Stomach (tissue), 8 donors: ENCODE measurements at regions not wholly inside any gene's neighbourhood (a gene's known extent, or its start where the extent isn't known, plus 50 kb on each side); places are given as distances from the start of the nearest gene placed in this dataset.
A peak's percentile ranks its signal among the peaks of the same experiment; 100 is the strongest.

Experiments
- DNase-seq, 2 donors: peaks; one replicate each; pipeline versions ENCODE4 v3.0.0 to v3.0.0-alpha.2; 2013 to 2019
- H3K27ac ChIP-seq, 5 donors: fragments of 200-600 bp in 4 of 5; sonication (generic) in 4 of 5; one replicate each; pipeline ENCODE4 v1.5.1; 2013 to 2019; ENCODE audit warnings: mild to moderate bottlenecking in 1 of 5, moderate library complexity in 1 of 5
- H3K27me3 ChIP-seq, 3 donors: fragments of 200-600 bp; sonication (generic); one replicate each; pipeline ENCODE4 v1.5.1; 2017 to 2019; ENCODE audit warnings: mixed run types in 1 of 3
- H3K36me3 ChIP-seq, 4 donors: fragments of 200-600 bp; sonication (generic); 1 replicate in 3 of 4; 2 replicates in 1 of 4; pipeline ENCODE4 v1.5.1; 2016 to 2019
- H3K4me1 ChIP-seq, 4 donors: fragments of 200-600 bp; sonication (generic); one replicate each; pipeline ENCODE4 v1.5.1; 2016 to 2019
- H3K4me3 ChIP-seq, 4 donors: fragments of 200-600 bp; sonication (generic) in 3 of 4; one replicate each; pipeline ENCODE4 v1.5.1; 2016 to 2019; ENCODE audit warnings: mild to moderate bottlenecking in 1 of 4
- H3K9me3 ChIP-seq, 4 donors: fragments of 200-600 bp; sonication (generic); one replicate each; pipeline ENCODE4 v1.5.1; 2016 to 2019
- CTCF ChIP-seq, 7 experiments: fragments of 450-650 bp in 4 of 7; fragments of 200-600 bp in 3 of 7; sonication (generic) in 3 of 7; IDR thresholded peaks; one replicate each; pipeline ENCODE4 v1.5.1; 2016 to 2019; ENCODE audit warnings: antibody characterized with exemption in 7 of 7, control low read depth in 2 of 7, mild to moderate bottlenecking in 1 of 7
- EP300 ChIP-seq: sonication (generic); formaldehyde crosslinking; IDR thresholded peaks from one replicate; pipeline ENCODE4 v1.6.1; 2017; ENCODE audit warnings: antibody characterized with exemption
- POLR2A ChIP-seq, 4 donors: fragments of 450-650 bp; IDR thresholded peaks; one replicate each; pipeline ENCODE4 v1.6.1; 2016; ENCODE audit warnings: antibody characterized with exemption in 4 of 4, control low read depth in 2 of 4, mild to moderate bottlenecking in 1 of 4, moderate library complexity in 1 of 4
- POLR2AphosphoS5 ChIP-seq, 3 donors: sonication (generic); formaldehyde crosslinking; IDR thresholded peaks; one replicate each; pipeline ENCODE4 v1.6.1; 2016; ENCODE audit warnings: antibody characterized with exemption in 3 of 3
- WGBS, 5 donors: extraction: QIAGEN DNeasy Blood & Tissue Kit in 3 of 5; methylation state at CpG; one replicate each; pipeline versions ENCODE4 v1.1.5 to v1.1.7; 2013 to 2018; 5-methylcytosine and 5-hydroxymethylcytosine counted together
- intact Hi-C: fragments of 100-400 bp; cut with DNase I; formaldehyde crosslinking; loops from one replicate; pipeline ENCODE4 v1.15.1; 2023; ENCODE audit warnings: low total_unique reads
- donor health status: healthy with polysubstance abuse.
- donor health status: Bipolar disorder and iron deficiency.
- donor health status: healthy.

GRCh38 chr12:91786499-91787272 lies 359.0 kb downstream of the BTG1 start:
- Histone ChIP-seq H3K4me3 (no peak overlapping the region), H3K27me3 (no peaks in the 10 kb centered on the region), H3K36me3 (no peaks in the 10 kb centered on the region), H3K4me1 (no peaks in the 10 kb centered on the region), H3K27ac (no peak overlapping the region), H3K9me3 (no peaks in the 10 kb centered on the region)
- intact Hi-C loops = no loop called here
- no peak for TF ChIP-seq CTCF (IDR thresholded peaks at IDR 0.05)
- TF ChIP-seq POLR2A (IDR thresholded peaks at IDR 0.05) = no peak
- 84 to 98% (median 94%) methylated on average over 2 of the region's 2 CpGs for WGBS, 5 donors
- no peak for DNase-seq

- Histone ChIP-seq H3K4me3 (no peak overlapping the region), H3K9me3 (no peaks in the 10 kb centered on the region), H3K36me3 (no peaks in the 10 kb centered on the region), H3K27me3 (no peaks in the 10 kb centered on the region), H3K27ac (no peak overlapping the region), H3K4me1 (no peaks in the 10 kb centered on the region)
- no peak for DNase-seq
- 53 to 70% (median 60%) methylated on average over 6 of the region's 6 CpGs for WGBS, 5 donors
- intact Hi-C loops = no loop called here
- no peak for TF ChIP-seq POLR2AphosphoS5 (IDR thresholded peaks at IDR 0.05)
These were observed 359.8 kb downstream of the BTG1 start for GRCh38 chr12:91785655-91786498.

- Histone ChIP-seq H3K4me1 (peaks cover 0 to 15% (median 11%) of the 10 kb centered on the region in 4 donors), H3K27me3 (no peaks in the 10 kb centered on the region), H3K9me3 (no peaks in the 10 kb centered on the region), H3K27ac (no peak overlapping the region), H3K4me3 (no peak overlapping the region), H3K36me3 (no peaks in the 10 kb centered on the region)
- WGBS, 5 donors = 89 to 96% (median 93%) methylated on average over 2 of the region's 2 CpGs
- intact Hi-C loops = no loop called here
- no peak for DNase-seq
- no peak for TF ChIP-seq POLR2A (IDR thresholded peaks at IDR 0.05)
- TF ChIP-seq POLR2AphosphoS5 (IDR thresholded peaks at IDR 0.05) = no peak
- TF ChIP-seq EP300 = no peak
- no peak for TF ChIP-seq CTCF (IDR thresholded peaks at IDR 0.05)
These were observed 364.5 kb downstream of the BTG1 start for GRCh38 chr12:91781114-91781513.

GRCh38 chr12:91778938-91779400 lies 366.7 kb downstream of the BTG1 start:
- H3K4me1 ChIP-seq = peaks cover 0 to 25% (median 15%) of the 10 kb centered on the region in 4 donors
- H3K4me3 ChIP-seq = no peak overlapping the region
- intact Hi-C loops = no loop called here
- H3K27me3 ChIP-seq = no peaks in the 10 kb centered on the region
- H3K9me3 ChIP-seq = no peaks in the 10 kb centered on the region
- peak in 2 of 3 donors; percentile 14 to 52 for TF ChIP-seq POLR2AphosphoS5 (IDR thresholded peaks at IDR 0.05)
- TF ChIP-seq CTCF (IDR thresholded peaks at IDR 0.05) = no peak
- TF ChIP-seq POLR2A (IDR thresholded peaks at IDR 0.05) = no peak
- DNase-seq = peak; percentile 26 to 66
- H3K36me3 ChIP-seq = no peaks in the 10 kb centered on the region
- peak overlapping the region in 4 of 5 donors; percentile 14 to 59 (median 44) for H3K27ac ChIP-seq
- whole genome bisulfite sequencing, 5 donors = 49 to 57% (median 50%) methylated on average over 6 of the region's 6 CpGs
